ENCODE measurements at regions not wholly inside any gene's neighbourhood (a gene's known extent, or its start where the extent isn't known, plus 50 kb on each side); places are given as distances from the start of the nearest gene placed in this dataset.

- no peak overlapping the region for H3K27ac ChIP-seq (ENCODE audit: insufficient read depth, low read depth, low read length)
- H3K4me3 ChIP-seq (replicated peaks in 1 of 3; ENCODE audit: insufficient read depth in 1 of 3, low read depth in 1 of 3, low read length in 3 of 3): no peak overlapping the region
- H3K27me3 ChIP-seq (ENCODE audit: control insufficient read depth in 2 of 2, insufficient read depth in 2 of 2, low read length in 2 of 2): no peaks in the 10 kb centered on the region
- POLR2A ChIA-PET: no interaction called here
- peaks cover 5% of the 10 kb centered on the region for H3K4me1 ChIP-seq (ENCODE audit: control insufficient read depth, extremely low read depth, insufficient read depth, low read length)
- BruUV-seq (replicated peaks): no TSS peak
- TF ChIP-seq POLR2AphosphoS5 (IDR thresholded peaks at IDR 0.05; ENCODE audit: insufficient read depth, low read depth, low read length) (no peak), CTCF (IDR thresholded peaks at IDR 0.05; ENCODE audit: extremely low read depth in 1 of 2, insufficient read depth in 1 of 2, low read depth in 1 of 2, low read length in 2 of 2) (no peak), MAX (IDR thresholded peaks at IDR 0.05; ENCODE audit: insufficient read depth, insufficient read length) (no peak)
- no peaks in the 10 kb centered on the region for H3K36me3 ChIP-seq (ENCODE audit: control insufficient read depth in 2 of 2, extremely low read depth in 1 of 2, insufficient read depth in 2 of 2, low read length in 2 of 2)
- CTCF ChIA-PET: no interaction called here
- FAIRE-seq (no peak), DNase-seq (ENCODE audit: low read depth, low spot score) (no peak)
- no peak overlapping the region for H3K9ac ChIP-seq (replicated peaks; ENCODE audit: extremely low read depth, insufficient read depth, low read length)
- intact Hi-C loops (cut with micrococcal nuclease): no loop called here
- no peaks in the 10 kb centered on the region for H3K9me1 ChIP-seq (replicated peaks; ENCODE audit: control insufficient read depth, extremely low read depth, insufficient read depth, low read length)
- dilution Hi-C loops (cut with MboI; ENCODE audit: extremely low pct_ligation_motif_present, low sequenced_read_pairs): no loop called here
- no peaks in the 10 kb centered on the region for H3K9me3 ChIP-seq (replicated peaks; ENCODE audit: control insufficient read depth, insufficient read depth, low read length)
- no peaks in the 10 kb centered on the region for H4K20me1 ChIP-seq (replicated peaks; ENCODE audit: control insufficient read depth, extremely low read depth, insufficient read depth, low read length)
- no peak overlapping the region for H2AFZ ChIP-seq (ENCODE audit: low read depth, low read length)
- no peak overlapping the region for H3K4me2 ChIP-seq (ENCODE audit: insufficient read depth, low read length)
- H3K79me2 ChIP-seq (ENCODE audit: control insufficient read depth, insufficient read depth, low read length): no peaks in the 10 kb centered on the region
Observed at GRCh38 chr2:9146646-9147045, 60.0 kb upstream of the ASAP2 start.

GRCh38 chr2:9145752-9146430 lies 60.7 kb upstream of the ASAP2 start:
- CTCF ChIA-PET: interaction anchor here (1.6 to 5.6 kb wide), 3 partner anchors 59 to 226 kb away, joined by 4 to 54 read pairs (median 24); no protein-coding TSS in a partner anchor

More at GRCh38 chr2:9145752-9146430, 60.7 kb upstream of the ASAP2 start:
- H3K79me2 ChIP-seq (ENCODE audit: control insufficient read depth, insufficient read depth, low read length): no peaks in the 10 kb centered on the region
- H3K36me3 ChIP-seq (ENCODE audit: control insufficient read depth in 2 of 2, extremely low read depth in 1 of 2, insufficient read depth in 2 of 2, low read length in 2 of 2): no peaks in the 10 kb centered on the region
- no peak overlapping the region for H3K4me2 ChIP-seq (ENCODE audit: insufficient read depth, low read length)
- no peak overlapping the region for H3K4me3 ChIP-seq (replicated peaks in 1 of 3; ENCODE audit: insufficient read depth in 1 of 3, low read depth in 1 of 3, low read length in 3 of 3)
- no peak overlapping the region for H2AFZ ChIP-seq (ENCODE audit: low read depth, low read length)
- H3K4me1 ChIP-seq (ENCODE audit: control insufficient read depth, extremely low read depth, insufficient read depth, low read length): peaks cover 5% of the 10 kb centered on the region
- FAIRE-seq: no peak
- POLR2A ChIA-PET: no interaction called here
- no peaks in the 10 kb centered on the region for H3K9me3 ChIP-seq (replicated peaks; ENCODE audit: control insufficient read depth, insufficient read depth, low read length)
- no peaks in the 10 kb centered on the region for H4K20me1 ChIP-seq (replicated peaks; ENCODE audit: control insufficient read depth, extremely low read depth, insufficient read depth, low read length)
- DNase-seq (ENCODE audit: low read depth, low spot score): no peak
- H3K27ac ChIP-seq (ENCODE audit: insufficient read depth, low read depth, low read length): no peak overlapping the region
- H3K27me3 ChIP-seq (ENCODE audit: control insufficient read depth in 2 of 2, insufficient read depth in 2 of 2, low read length in 2 of 2): no peaks in the 10 kb centered on the region
- no TSS peak for BruUV-seq (replicated peaks)
- dilution Hi-C loops (cut with MboI; ENCODE audit: extremely low pct_ligation_motif_present, low sequenced_read_pairs) (no loop called here), intact Hi-C loops (cut with micrococcal nuclease) (no loop called here)
- H3K9ac ChIP-seq (replicated peaks; ENCODE audit: extremely low read depth, insufficient read depth, low read length): no peak overlapping the region
- TF ChIP-seq GATA2 (IDR thresholded peaks at IDR 0.05; ENCODE audit: insufficient read depth, insufficient read length, low read depth, low read length) (no peak), JUN (IDR thresholded peaks at IDR 0.05; ENCODE audit: borderline replicate concordance, insufficient read depth, insufficient read length, low read depth) (no peak), EZH2 (IDR thresholded peaks at IDR 0.05; ENCODE audit: borderline replicate concordance, low read depth, low read length, severe bottlenecking) (no peak), CTCF (IDR thresholded peaks at IDR 0.05; ENCODE audit: extremely low read depth in 1 of 2, insufficient read depth in 1 of 2, low read depth in 1 of 2, low read length in 2 of 2) (no peak), MAX (IDR thresholded peaks at IDR 0.05; ENCODE audit: insufficient read depth, insufficient read length) (no peak), FOS (IDR thresholded peaks at IDR 0.05; ENCODE audit: borderline replicate concordance, insufficient read depth, low read length) (no peak), POLR2AphosphoS5 (IDR thresholded peaks at IDR 0.05; ENCODE audit: insufficient read depth, low read depth, low read length) (no peak), POLR2A (IDR thresholded peaks at IDR 0.05; ENCODE audit: low read depth, low read length) (no peak), MYC (IDR thresholded peaks at IDR 0.05; ENCODE audit: low read depth, low read length) (no peak)
- H3K9me1 ChIP-seq (replicated peaks; ENCODE audit: control insufficient read depth, extremely low read depth, insufficient read depth, low read length): no peaks in the 10 kb centered on the region
